Cardiac fibroblast (primary cell): ENCODE measurements at regions not wholly inside any gene's neighbourhood (a gene's known extent, or its start where the extent isn't known, plus 50 kb on each side); places are given as distances from the start of the nearest gene placed in this dataset.
"Not testable (repeated sequence)": the region's sequence is repeated elsewhere in the genome, so short reads cannot be mapped to it uniquely, and the experiment has no call there.

Experiments
- DNase-seq, 2 donors: peaks; one replicate each; pipeline versions ENCODE4 v3.0.0 to v3.0.0-alpha.2; 2010; ENCODE audit warnings: low read depth in 2 of 2
- H3K4me3 ChIP-seq, 2 donors: replicated peaks in 1 of 2; 1 replicate in 1 of 2; 2 replicates in 1 of 2; pipeline ENCODE4 v1.5.1; 2011; ENCODE audit warnings: low read depth in 2 of 2, low read length in 2 of 2, mild to moderate bottlenecking in 2 of 2, moderate library complexity in 1 of 2
- TF ChIP-seq, protein P1 (sequence below): IDR thresholded peaks from one replicate; pipeline ENCODE4 v1.5.1; 2011; ENCODE audit warnings: low read depth, mild to moderate bottlenecking, low read length, inconsistent platforms

GRCh38 chr3:8319935-8320634 lies 181.5 kb upstream of the LMCD1 start:
- TF ChIP-seq, protein P1, sequence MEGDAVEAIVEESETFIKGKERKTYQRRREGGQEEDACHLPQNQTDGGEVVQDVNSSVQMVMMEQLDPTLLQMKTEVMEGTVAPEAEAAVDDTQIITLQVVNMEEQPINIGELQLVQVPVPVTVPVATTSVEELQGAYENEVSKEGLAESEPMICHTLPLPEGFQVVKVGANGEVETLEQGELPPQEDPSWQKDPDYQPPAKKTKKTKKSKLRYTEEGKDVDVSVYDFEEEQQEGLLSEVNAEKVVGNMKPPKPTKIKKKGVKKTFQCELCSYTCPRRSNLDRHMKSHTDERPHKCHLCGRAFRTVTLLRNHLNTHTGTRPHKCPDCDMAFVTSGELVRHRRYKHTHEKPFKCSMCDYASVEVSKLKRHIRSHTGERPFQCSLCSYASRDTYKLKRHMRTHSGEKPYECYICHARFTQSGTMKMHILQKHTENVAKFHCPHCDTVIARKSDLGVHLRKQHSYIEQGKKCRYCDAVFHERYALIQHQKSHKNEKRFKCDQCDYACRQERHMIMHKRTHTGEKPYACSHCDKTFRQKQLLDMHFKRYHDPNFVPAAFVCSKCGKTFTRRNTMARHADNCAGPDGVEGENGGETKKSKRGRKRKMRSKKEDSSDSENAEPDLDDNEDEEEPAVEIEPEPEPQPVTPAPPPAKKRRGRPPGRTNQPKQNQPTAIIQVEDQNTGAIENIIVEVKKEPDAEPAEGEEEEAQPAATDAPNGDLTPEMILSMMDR = no peak
- DNase-seq = peak; percentile 52 to 76
- no peak overlapping the region for H3K4me3 ChIP-seq

GRCh38 chr3:8320711-8321458 lies 180.7 kb upstream of the LMCD1 start:
- no peak for DNase-seq

DNA sequence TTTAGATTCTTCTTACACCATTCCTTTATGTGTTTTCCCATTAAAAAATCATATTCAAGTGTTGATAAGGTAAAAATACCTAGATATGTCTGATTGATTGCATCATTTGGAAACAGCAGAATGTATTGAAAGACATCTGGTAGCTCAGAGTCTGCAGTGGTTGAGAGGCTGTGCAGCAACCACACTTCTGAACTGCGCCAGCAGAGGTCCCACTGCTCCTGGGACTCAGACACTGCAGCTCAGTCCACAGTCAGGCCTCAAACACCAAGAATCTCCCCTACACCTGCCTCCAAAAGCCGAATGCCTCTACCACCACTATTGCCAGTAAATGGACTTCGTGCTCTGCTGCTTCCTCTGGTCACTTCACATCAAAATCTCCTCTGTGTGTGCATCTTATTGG lies 176.9 kb upstream of the LMCD1 start:
- TF ChIP-seq, protein P1 = peak; percentile 73
- H3K4me3 ChIP-seq = no peak overlapping the region
- DNase-seq = peak; percentile 62 to 64

More at GRCh38 chr3:8320711-8321458, 180.7 kb upstream of the LMCD1 start:
- no peak overlapping the region for H3K4me3 ChIP-seq
- TF ChIP-seq, protein P1 = no peak

DNA sequence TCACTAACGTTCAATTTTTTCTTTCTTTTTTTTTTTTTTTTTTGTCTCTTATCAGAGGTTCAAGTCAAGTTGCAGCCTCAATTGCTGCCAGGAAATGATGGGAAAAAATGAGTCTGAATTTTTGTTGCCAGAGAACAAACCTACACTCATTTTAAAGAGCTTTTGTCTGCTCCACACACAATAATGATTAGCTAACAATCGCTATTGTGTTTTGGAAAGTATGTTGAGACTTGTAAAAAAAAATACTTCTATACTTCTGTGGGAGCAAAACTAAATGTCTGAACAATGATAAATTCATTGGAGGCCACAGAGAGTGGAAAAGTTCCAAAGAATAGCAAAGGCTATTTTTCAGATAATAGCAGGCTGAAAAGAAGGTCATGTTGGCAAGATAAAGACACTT lies 176.3 kb upstream of the LMCD1 start:
- H3K4me3 ChIP-seq = no peak overlapping the region
- TF ChIP-seq, protein P1 = no peak

GRCh38 chr3:8325833-8326232 lies 175.8 kb upstream of the LMCD1 start:
- not testable (repeated sequence) for H3K4me3 ChIP-seq, DNase-seq

More for the DNA sequence above, 176.3 kb upstream of the LMCD1 start:
- DNase-seq = peak in 1 of 2 donors; percentile 22

GRCh38 chr3:8327739-8328138 lies 173.9 kb upstream of the LMCD1 start:
- TF ChIP-seq, protein P1 = no peak
- DNase-seq = no peak
- no peak overlapping the region for H3K4me3 ChIP-seq

DNA sequence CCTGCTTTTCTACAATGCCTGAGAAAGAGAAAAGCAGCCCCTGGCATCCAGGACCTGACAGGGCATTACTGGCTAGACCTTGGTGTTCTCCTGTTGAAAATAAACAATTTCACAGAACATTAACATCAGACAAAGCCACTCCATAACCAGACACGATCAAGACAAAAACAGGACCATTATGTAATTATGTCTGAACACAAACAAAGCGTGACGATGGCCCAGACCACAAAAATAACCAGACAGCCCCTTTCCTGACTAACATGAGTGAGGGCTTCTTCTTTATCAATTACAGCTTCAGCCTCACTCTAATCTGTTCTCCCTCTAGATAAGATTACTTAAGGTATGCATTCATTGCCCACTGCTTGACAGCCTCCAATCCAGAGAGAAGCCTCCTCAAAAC lies 172.7 kb upstream of the LMCD1 start:
- DNase-seq = no peak

More for the DNA sequence above, 172.7 kb upstream of the LMCD1 start:
- no peak overlapping the region for H3K4me3 ChIP-seq
- TF ChIP-seq, protein P1 = no peak
